GM18907 (cell line): ENCODE measurements at regions not wholly inside any gene's neighbourhood (a gene's known extent, or its start where the extent isn't known, plus 50 kb on each side); places are given as distances from the start of the nearest gene placed in this dataset.
A peak's percentile ranks its signal among the peaks of the same experiment; 100 is the strongest.

Experiments
- ATAC-seq: cut with Tn5 transposase; IDR thresholded peaks from one replicate; pipeline ENCODE4 v1.9.1; 2021; ENCODE audit warnings: mild to moderate bottlenecking, moderate library complexity; ENCODE audit not compliant: unreplicated experiment

GRCh38 chr2:29974086-29974485 is 52.7 kb upstream of the ALK start:
- ATAC-seq = no peak

GRCh38 chr2:29977284-29977683 is 55.9 kb upstream of the ALK start:
- no peak for ATAC-seq

- no peak for ATAC-seq
Measured at GRCh38 chr2:29981402-29981801, 60.0 kb upstream of the ALK start.

- ATAC-seq = no peak
Measured at GRCh38 chr2:29983308-29983707, 61.9 kb upstream of the ALK start.

GRCh38 chr2:29987146-29987545 is 65.8 kb upstream of the ALK start:
- ATAC-seq = no peak

GRCh38 chr2:29990129-29990528 is 68.7 kb upstream of the ALK start:
- no peak for ATAC-seq

GRCh38 chr2:29991086-29991485 is 69.7 kb upstream of the ALK start:
- ATAC-seq = no peak

GRCh38 chr2:29995241-29995640 is 73.9 kb upstream of the ALK start:
- ATAC-seq = no peak

GRCh38 chr2:30003128-30003527 is 81.7 kb upstream of the ALK start:
- ATAC-seq = no peak

GRCh38 chr2:30022444-30023071 is 101.2 kb upstream of the ALK start:
- ATAC-seq = peak; percentile 71

GRCh38 chr2:30024281-30024680 is 102.9 kb upstream of the ALK start:
- ATAC-seq = no peak

- ATAC-seq = no peak
Measured at GRCh38 chr2:30026091-30027055, 105.0 kb upstream of the ALK start.

GRCh38 chr2:30029804-30030203 is 108.4 kb upstream of the ALK start:
- ATAC-seq = no peak

- no peak for ATAC-seq
Measured at GRCh38 chr2:30030361-30030760, 109.0 kb upstream of the ALK start.

- ATAC-seq = no peak
Measured at GRCh38 chr2:30031184-30031583, 109.8 kb upstream of the ALK start.

- no peak for ATAC-seq
Measured at GRCh38 chr2:30034052-30034775, 112.6 kb upstream of the YPEL5 start.

- ATAC-seq = no peak
Measured at GRCh38 chr2:30037016-30037415, 109.8 kb upstream of the YPEL5 start.

GRCh38 chr2:30038419-30038818 is 108.4 kb upstream of the YPEL5 start:
- no peak for ATAC-seq

GRCh38 chr2:30039101-30039500 is 107.7 kb upstream of the YPEL5 start:
- ATAC-seq = no peak

- no peak for ATAC-seq
Measured at GRCh38 chr2:30040147-30040546, 106.7 kb upstream of the YPEL5 start.

- no peak for ATAC-seq
Measured at GRCh38 chr2:30041884-30042283, 104.9 kb upstream of the YPEL5 start.

- no peak for ATAC-seq
Measured at GRCh38 chr2:30046396-30046795, 100.4 kb upstream of the YPEL5 start.
